ENCODE measurements at regions not wholly inside any gene's neighbourhood (a gene's known extent, or its start where the extent isn't known, plus 50 kb on each side); places are given as distances from the start of the nearest gene placed in this dataset.

GRCh38 chr6:139611327-139612134 is 237.1 kb upstream of the CITED2 start:
- DNase-seq (ENCODE audit: low read depth in 2 of 3, low spot score in 2 of 3) = no peak

- DNase-seq (ENCODE audit: low read depth in 2 of 3, low spot score in 2 of 3) = no peak
Measured at GRCh38 chr6:139608466-139609261, 234.2 kb upstream of the CITED2 start.

GRCh38 chr6:139605350-139605749 is 230.9 kb upstream of the CITED2 start:
- DNase-seq (ENCODE audit: low read depth in 2 of 3, low spot score in 2 of 3) = no peak

- DNase-seq (ENCODE audit: low read depth in 2 of 3, low spot score in 2 of 3) = no peak
Measured at GRCh38 chr6:139603581-139603980, 229.1 kb upstream of the CITED2 start.

- no peak for DNase-seq (ENCODE audit: low read depth in 2 of 3, low spot score in 2 of 3)
Measured at GRCh38 chr6:139602577-139602976, 228.1 kb upstream of the CITED2 start.

GRCh38 chr6:139600919-139601475 is 226.5 kb upstream of the CITED2 start:
- no peak for DNase-seq (ENCODE audit: low read depth in 2 of 3, low spot score in 2 of 3)

- DNase-seq (ENCODE audit: low read depth in 2 of 3, low spot score in 2 of 3) = no peak
Measured at GRCh38 chr6:139600343-139600742, 225.9 kb upstream of the CITED2 start.

- no peak for DNase-seq (ENCODE audit: low read depth in 2 of 3, low spot score in 2 of 3)
Measured at GRCh38 chr6:139597771-139598755, 223.6 kb upstream of the CITED2 start.

- no peak for DNase-seq (ENCODE audit: low read depth in 2 of 3, low spot score in 2 of 3)
Measured at GRCh38 chr6:139597087-139597763, 222.8 kb upstream of the CITED2 start.

- no peak for DNase-seq (ENCODE audit: low read depth in 2 of 3, low spot score in 2 of 3)
Measured at GRCh38 chr6:139595183-139595582, 220.7 kb upstream of the CITED2 start.

GRCh38 chr6:139594333-139594965 is 220.0 kb upstream of the CITED2 start:
- no peak for DNase-seq (ENCODE audit: low read depth in 2 of 3, low spot score in 2 of 3)

- DNase-seq (ENCODE audit: low read depth in 2 of 3, low spot score in 2 of 3) = no peak
Measured at GRCh38 chr6:139593081-139593480, 218.6 kb upstream of the CITED2 start.

GRCh38 chr6:139592011-139592410 is 217.6 kb upstream of the CITED2 start:
- no peak for DNase-seq (ENCODE audit: low read depth in 2 of 3, low spot score in 2 of 3)

GRCh38 chr6:139591075-139591865 is 216.8 kb upstream of the CITED2 start:
- no peak for DNase-seq (ENCODE audit: low read depth in 2 of 3, low spot score in 2 of 3)

GRCh38 chr6:139590206-139590605 is 215.8 kb upstream of the CITED2 start:
- no peak for DNase-seq (ENCODE audit: low read depth in 2 of 3, low spot score in 2 of 3)

GRCh38 chr6:139588734-139589593 is 214.5 kb upstream of the CITED2 start:
- no peak for DNase-seq (ENCODE audit: low read depth in 2 of 3, low spot score in 2 of 3)

GRCh38 chr6:139588076-139588639 is 213.7 kb upstream of the CITED2 start:
- no peak for DNase-seq (ENCODE audit: low read depth in 2 of 3, low spot score in 2 of 3)

- DNase-seq (ENCODE audit: low read depth in 2 of 3, low spot score in 2 of 3) = no peak
Measured at GRCh38 chr6:139587469-139587868, 213.0 kb upstream of the CITED2 start.
